GM12891 (cell line): ENCODE measurements at regions not wholly inside any gene's neighbourhood (a gene's known extent, or its start where the extent isn't known, plus 50 kb on each side); places are given as distances from the start of the nearest gene placed in this dataset.

Source experiments
- DNase-seq: peaks from one replicate; pipeline ENCODE4 v3.0.0; 2011; ENCODE audit warnings: low spot score; ENCODE audit not compliant: insufficient read length
- FAIRE-seq: peaks from 2 replicates; lab custom pipeline; 2011; peaks lifted over from hg19 to GRCh38; lab: Jason Lieb, UNC
- PAX5 ChIP-seq: IDR thresholded peaks from 2 replicates; pipeline ENCODE4 v1.6.1; 2011; ENCODE audit warnings: low read length, moderate library complexity, mild to moderate bottlenecking; ENCODE audit not compliant: insufficient read depth, severe bottlenecking
- POLR2A ChIP-seq: IDR thresholded peaks from 2 replicates; pipeline ENCODE4 v1.6.1; 2011; ENCODE audit warnings: low read depth, low read length, control low read depth
- POLR2AphosphoS5 ChIP-seq: IDR thresholded peaks from 2 replicates; pipeline ENCODE4 v1.6.1; 2011; ENCODE audit warnings: low read depth, low read length, control low read depth
- POU2F2 ChIP-seq: IDR thresholded peaks from 2 replicates; pipeline ENCODE4 v1.6.1; 2011; ENCODE audit warnings: low read depth, mild to moderate bottlenecking, control low read depth, low read length, moderate library complexity
- SPI1 ChIP-seq: IDR thresholded peaks from 2 replicates; pipeline ENCODE4 v1.6.1; 2011; ENCODE audit warnings: low read depth, low read length, control low read depth
- TAF1 ChIP-seq: IDR thresholded peaks from 2 replicates; pipeline ENCODE4 v1.6.1; 2011; ENCODE audit warnings: low read depth, low read length, control low read depth

DNA sequence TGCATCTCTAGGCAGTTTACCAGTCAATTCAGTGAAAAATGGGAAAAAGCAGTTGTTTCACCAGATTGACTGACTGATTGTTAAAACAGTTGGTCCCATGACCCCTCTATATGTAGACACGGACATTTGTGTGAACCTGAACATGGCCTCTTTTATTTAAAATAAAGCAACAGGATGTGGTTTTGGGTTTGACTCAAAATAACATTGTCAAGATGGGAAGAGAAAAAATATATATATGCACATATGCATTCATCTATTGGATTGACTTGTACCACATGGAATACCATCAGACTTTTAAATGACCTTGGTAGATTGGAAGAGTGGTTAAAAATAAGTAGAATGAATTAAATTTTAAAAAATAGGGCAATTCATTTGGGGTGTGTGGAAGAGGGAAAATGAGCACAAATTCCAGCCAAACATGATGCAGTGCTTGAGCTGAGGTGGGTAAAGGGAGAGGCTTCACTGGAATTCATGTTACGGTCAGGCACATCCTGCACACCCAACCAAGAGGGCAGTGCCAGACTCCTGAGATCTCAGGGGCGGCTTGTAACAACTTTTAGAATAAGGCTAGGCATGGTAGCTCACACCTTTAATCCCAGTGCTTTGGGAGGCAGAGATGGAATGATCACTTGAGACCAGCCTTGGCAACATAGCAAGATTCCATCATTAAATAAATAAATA is 560.7 kb upstream of the TENM3 start:
- no peak for FAIRE-seq
- TF ChIP-seq POLR2A (no peak), POLR2AphosphoS5 (no peak), TAF1 (no peak), POU2F2 (no peak), SPI1 (no peak), PAX5 (no peak)
- DNase-seq = no peak

DNA sequence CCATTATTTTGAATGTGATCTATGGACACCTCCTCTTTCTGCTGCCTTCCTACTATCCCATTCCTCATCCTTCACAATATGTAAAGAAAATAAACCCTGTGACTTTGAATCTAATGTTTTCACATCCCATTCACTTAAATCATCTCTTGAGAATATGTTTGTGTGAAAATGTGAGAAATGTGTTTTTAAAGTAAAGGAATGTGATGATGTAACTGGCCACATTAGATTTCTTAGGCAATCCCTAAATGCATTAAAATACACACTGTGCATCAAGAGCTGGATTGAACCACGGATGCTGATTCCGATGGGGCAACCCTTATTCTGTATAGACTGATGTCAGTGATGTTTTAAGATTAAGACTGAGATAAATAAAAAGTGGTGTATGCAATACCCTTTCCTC is 558.9 kb upstream of the TENM3 start:
- no peak for FAIRE-seq
- no peak for DNase-seq
- TF ChIP-seq POLR2A (no peak), POLR2AphosphoS5 (no peak), PAX5 (no peak), SPI1 (no peak), TAF1 (no peak), POU2F2 (no peak)

DNA sequence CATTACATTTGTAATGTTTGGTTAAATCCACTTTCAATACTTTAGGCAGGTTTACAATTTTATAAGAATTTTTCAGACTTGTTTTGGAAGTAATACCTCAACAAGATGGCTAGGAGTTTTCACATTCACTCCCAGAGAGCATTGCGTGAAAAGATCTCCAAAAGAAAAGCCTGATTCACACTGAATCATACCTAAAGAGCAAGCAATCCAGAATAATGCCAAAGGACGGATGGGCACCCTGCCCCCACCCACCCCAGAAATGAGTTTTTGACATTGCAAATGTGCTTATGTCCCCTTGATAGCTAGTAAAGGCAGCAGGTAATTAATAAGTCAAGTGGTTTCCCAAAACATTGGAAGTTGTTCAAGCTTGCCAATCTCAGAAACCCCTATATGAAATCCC is 557.7 kb upstream of the TENM3 start:
- no peak for FAIRE-seq
- DNase-seq = no peak
- TF ChIP-seq POU2F2 (no peak), POLR2AphosphoS5 (no peak), PAX5 (no peak)

DNA sequence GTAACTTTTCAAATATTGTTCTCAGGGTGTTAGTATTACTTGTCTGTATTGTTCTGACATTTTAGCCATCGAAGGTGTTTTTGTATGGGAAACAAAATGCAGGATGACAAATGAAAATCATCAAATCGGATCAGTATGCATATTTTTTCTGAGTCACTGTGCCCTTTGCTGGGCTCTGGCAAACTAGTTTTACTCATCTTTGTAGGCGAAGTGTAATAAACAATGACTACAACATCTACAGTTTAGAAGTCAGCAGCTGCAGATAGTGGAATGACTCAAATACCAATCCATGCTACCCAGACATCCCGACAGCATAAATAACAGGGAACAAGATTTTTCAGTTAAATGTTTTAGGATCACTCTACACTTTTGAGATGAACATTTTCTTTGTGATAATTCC is 557.3 kb upstream of the TENM3 start:
- DNase-seq (no peak), FAIRE-seq (no peak)
- TF ChIP-seq SPI1 (no peak), TAF1 (no peak), POLR2A (no peak), PAX5 (no peak), POU2F2 (no peak), POLR2AphosphoS5 (no peak)

DNA sequence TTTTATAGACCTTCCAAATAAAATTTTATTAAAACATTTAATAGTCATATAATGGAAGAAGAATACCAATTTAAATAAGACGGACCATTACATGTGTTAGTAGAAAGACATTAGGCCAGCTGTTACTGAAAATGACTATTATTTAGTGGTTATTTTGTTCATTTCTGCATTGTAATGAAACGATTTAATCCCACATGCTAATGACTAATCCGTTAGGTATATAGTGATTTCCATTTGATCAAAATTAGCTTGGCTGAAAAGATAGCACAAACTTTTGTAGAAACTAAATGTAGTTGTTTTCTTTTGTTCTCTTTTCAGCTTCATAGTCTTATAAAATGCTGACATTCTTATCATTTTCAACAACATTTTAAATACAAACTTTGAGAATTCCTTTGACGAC is 556.1 kb upstream of the TENM3 start:
- FAIRE-seq (no peak), DNase-seq (no peak)

DNA sequence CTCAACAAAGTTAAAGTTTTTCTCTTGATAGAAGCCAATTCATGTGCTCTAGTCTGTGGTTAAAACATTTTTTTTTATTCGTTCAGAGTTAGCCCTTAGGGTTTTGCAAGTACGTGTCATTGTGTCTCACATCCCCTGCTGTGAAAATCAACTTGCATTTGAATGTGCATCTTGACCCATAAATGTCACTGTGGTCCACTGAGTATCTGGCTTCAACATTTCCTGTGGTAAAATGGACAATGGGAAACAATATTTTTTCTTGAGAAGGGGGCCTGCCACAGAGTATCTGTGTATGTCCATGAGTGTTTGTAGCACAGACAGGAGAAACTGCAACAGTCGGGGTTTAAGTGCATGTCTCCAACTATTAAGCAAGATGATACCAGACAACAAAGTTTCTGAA is 554.8 kb upstream of the TENM3 start:
- no peak for DNase-seq
- no peak for FAIRE-seq

More for the DNA sequence above, 556.1 kb upstream of the TENM3 start:
- TF ChIP-seq SPI1 = no peak
- TF ChIP-seq POU2F2 = no peak
- no peak for TF ChIP-seq TAF1
- TF ChIP-seq POLR2AphosphoS5 = no peak
- no peak for TF ChIP-seq PAX5
- TF ChIP-seq POLR2A = no peak

DNA sequence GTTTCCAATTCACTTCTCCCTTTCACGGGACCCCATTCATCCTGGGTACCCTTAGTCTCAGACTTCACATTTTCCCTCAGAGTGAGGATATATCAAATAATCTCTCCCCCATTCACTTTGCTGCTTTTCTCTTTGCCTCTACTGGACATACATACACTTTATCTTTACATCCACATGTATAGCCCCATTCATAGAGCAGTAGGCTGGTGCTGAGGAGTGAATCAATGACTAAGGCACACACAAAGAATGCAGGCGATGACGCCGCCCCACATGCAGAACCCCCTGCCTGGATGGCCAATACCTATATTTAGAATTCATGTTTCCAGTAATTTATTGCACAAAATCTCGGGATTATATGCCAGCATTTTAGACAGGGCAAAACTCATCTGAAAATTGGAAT is 554.3 kb upstream of the TENM3 start:
- FAIRE-seq (no peak), DNase-seq (no peak)
- TF ChIP-seq TAF1 = no peak
- TF ChIP-seq POLR2A = no peak
- no peak for TF ChIP-seq POLR2AphosphoS5
- no peak for TF ChIP-seq PAX5
- no peak for TF ChIP-seq SPI1
- no peak for TF ChIP-seq POU2F2

More for the DNA sequence above, 554.8 kb upstream of the TENM3 start:
- no peak for TF ChIP-seq TAF1
- TF ChIP-seq POLR2AphosphoS5 = no peak
- no peak for TF ChIP-seq POU2F2
- no peak for TF ChIP-seq POLR2A
- TF ChIP-seq PAX5 = no peak
- TF ChIP-seq SPI1 = no peak

DNA sequence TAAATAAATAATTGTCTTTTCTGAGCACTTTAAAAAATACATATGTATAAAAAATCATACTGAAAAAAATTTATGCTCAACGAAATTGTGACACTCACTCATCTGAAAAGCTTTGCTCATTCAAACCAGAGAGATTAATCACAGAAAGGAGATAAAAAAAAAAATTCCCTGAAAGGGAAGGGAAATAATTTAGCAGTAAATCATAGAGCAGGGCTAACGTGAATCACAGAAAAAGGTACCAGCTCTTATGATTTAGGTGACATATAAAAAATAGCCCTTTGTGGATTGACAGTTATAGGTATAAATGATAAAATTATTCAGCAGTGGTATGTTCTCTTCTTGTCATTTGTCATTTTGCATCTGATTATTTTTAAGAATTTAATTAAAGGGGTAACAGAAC is 552.7 kb upstream of the TENM3 start:
- TF ChIP-seq SPI1 (no peak), POU2F2 (no peak), PAX5 (no peak), POLR2A (no peak)
- FAIRE-seq = no peak
- no peak for DNase-seq

DNA sequence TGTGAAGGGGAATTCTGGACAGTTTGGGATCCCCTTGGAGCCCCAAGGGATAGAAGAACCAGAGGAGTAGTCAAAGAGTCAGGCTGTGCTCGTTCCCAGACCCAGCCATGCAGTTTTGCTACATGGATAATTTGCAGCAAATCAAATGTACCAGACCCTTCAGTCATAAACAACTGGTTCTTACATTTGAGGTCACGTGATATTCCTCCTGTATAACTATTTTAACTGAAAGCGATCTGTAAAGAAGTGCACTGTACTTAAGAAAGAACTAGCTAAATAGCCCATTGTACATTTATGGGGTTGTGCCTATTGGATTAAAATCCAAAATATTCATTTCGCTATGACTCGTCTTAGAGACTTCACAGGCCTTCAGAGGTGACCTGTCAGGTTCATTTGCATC is 550.2 kb upstream of the TENM3 start:
- no peak for FAIRE-seq
- TF ChIP-seq SPI1 (no peak), TAF1 (no peak), POU2F2 (no peak), PAX5 (no peak), POLR2AphosphoS5 (no peak), POLR2A (no peak)
- no peak for DNase-seq

DNA sequence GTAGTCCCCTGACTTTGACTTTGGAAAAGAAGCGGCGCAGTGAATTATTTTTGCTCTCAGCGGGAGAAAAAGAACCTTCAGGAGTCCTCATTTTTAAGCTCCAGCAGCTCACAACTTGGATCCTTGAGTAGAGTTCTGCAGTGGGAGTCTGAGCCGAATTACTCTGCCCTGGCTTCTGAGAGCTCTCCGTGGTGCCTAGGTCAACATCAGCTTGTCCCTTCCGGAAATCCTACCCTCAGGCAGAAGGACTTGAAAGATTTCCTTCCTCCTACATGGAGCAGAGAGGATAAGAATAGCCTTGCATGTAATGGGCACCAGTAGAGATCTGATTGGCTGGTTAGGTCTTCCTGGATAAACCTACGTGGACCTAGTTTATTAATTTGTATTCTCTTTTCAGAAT is 549.7 kb upstream of the TENM3 start:
- FAIRE-seq (no peak), DNase-seq (no peak)
- TF ChIP-seq TAF1 = no peak
- no peak for TF ChIP-seq POLR2AphosphoS5
- TF ChIP-seq POU2F2 = no peak
- no peak for TF ChIP-seq SPI1
- no peak for TF ChIP-seq PAX5
- TF ChIP-seq POLR2A = no peak
